Adipocyte (in vitro differentiated cells): ENCODE measurements at regions not wholly inside any gene's neighbourhood (a gene's known extent, or its start where the extent isn't known, plus 50 kb on each side); places are given as distances from the start of the nearest gene placed in this dataset.

Source experiments
- DNase-seq: peaks from one replicate; pipeline ENCODE4 v3.0.0-alpha.2; 2015; ENCODE audit warnings: low read depth
- H3K27me3 ChIP-seq: replicated peaks from 2 replicates; pipeline ENCODE4 v1.7.0; 2013; ENCODE audit warnings: mild to moderate bottlenecking, low read length, moderate library complexity; ENCODE audit not compliant: control insufficient read depth, insufficient read depth
- H3K36me3 ChIP-seq: 2 replicates; pipeline ENCODE4 v1.7.0; 2013; ENCODE audit warnings: low read length, mild to moderate bottlenecking, moderate library complexity; ENCODE audit not compliant: control insufficient read depth, insufficient read depth, severe bottlenecking
- H3K4me1 ChIP-seq: 2 replicates; pipeline ENCODE4 v1.7.0; 2013; ENCODE audit warnings: mild to moderate bottlenecking, low read length, moderate library complexity; ENCODE audit not compliant: control insufficient read depth, insufficient read depth
- H3K4me3 ChIP-seq: 2 replicates; pipeline ENCODE4 v1.7.0; 2013; ENCODE audit warnings: mild to moderate bottlenecking, low read length, moderate library complexity
- H3K9ac ChIP-seq: 2 replicates; pipeline ENCODE4 v1.7.0; 2013; ENCODE audit warnings: mild to moderate bottlenecking, low read length, moderate library complexity
- H3K9me3 ChIP-seq: 2 replicates; pipeline ENCODE4 v1.7.0; 2013; ENCODE audit warnings: mild to moderate bottlenecking, low read length, moderate library complexity; ENCODE audit not compliant: control insufficient read depth

DNA sequence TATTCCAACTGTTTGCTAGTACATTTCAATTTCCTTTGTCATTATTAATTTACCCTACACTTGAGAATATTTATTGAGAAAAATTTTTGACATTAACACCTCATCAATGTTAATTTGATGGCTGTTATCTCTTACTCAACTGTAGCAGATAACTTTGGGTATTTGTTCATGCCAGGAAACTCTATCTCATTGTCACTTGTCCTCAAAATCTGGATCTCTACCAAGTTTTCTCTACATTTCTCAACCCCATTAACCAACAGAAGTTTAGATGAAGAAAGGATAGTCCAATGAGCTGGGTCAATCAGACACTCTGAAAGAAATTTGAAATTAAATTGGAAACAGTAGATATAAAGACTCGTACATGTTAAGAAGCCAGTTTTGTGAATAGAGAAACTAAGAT is 395.3 kb downstream of the TUSC1 start:
- Histone ChIP-seq H3K9me3 (no peaks in the 10 kb centered on the region), H3K36me3 (no peaks in the 10 kb centered on the region)

DNA sequence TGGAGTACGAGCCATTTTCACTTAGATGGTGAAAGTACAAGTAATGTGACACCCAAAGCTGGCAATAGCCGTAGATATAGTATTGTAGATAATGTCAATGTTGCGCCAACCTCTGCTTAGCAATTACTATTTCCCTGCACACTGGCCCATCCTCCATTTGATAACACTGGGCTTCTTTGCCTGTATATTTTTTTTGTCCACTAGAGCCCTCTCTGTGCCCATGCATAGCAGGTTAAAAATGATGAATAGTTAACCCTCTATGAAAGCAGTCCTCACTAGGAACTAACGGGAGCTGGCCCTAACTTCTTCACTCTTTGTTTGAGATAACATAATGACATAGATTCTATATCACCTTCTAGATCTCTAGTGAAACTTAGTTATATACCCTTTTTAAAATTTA is 416.8 kb downstream of the TUSC1 start:
- no peak for DNase-seq

More for the DNA sequence above, 395.3 kb downstream of the TUSC1 start:
- no peak for DNase-seq
- H3K9ac ChIP-seq = no peak overlapping the region
- no peak overlapping the region for H3K4me3 ChIP-seq
- no peaks in the 10 kb centered on the region for H3K27me3 ChIP-seq
- no peaks in the 10 kb centered on the region for H3K4me1 ChIP-seq

DNA sequence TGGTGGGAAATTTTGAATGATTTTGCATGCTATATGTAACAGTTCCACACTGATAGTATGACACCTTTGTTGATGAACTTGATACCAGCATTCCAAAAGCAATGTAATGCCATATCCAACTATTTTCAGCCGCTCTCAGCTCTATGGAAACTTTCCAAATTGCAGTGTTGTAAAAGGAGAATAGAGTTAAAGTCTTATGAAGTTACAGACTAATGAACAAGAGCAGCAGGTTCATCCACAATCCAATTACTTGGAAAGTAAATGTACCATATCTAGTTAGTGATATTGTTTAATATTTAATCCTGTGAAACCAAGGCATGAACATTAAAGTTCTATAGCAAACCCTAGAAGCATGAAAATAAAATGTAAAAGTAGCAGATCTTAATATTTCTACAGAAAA is 418.2 kb downstream of the TUSC1 start:
- no peak for DNase-seq
- Histone ChIP-seq H3K9me3 (no peaks in the 10 kb centered on the region), H3K36me3 (no peaks in the 10 kb centered on the region), H3K27me3 (no peaks in the 10 kb centered on the region), H3K4me3 (no peak overlapping the region), H3K9ac (no peak overlapping the region), H3K4me1 (no peaks in the 10 kb centered on the region)

More for the DNA sequence above, 416.8 kb downstream of the TUSC1 start:
- Histone ChIP-seq H3K9me3 (no peaks in the 10 kb centered on the region), H3K9ac (no peak overlapping the region), H3K4me1 (no peaks in the 10 kb centered on the region), H3K36me3 (no peaks in the 10 kb centered on the region), H3K27me3 (no peaks in the 10 kb centered on the region), H3K4me3 (no peak overlapping the region)

GRCh38 chr9:25255216-25255615 is 423.0 kb downstream of the TUSC1 start:
- H3K27me3 ChIP-seq = no peaks in the 10 kb centered on the region
- no peak overlapping the region for H3K4me3 ChIP-seq
- no peaks in the 10 kb centered on the region for H3K36me3 ChIP-seq

DNA sequence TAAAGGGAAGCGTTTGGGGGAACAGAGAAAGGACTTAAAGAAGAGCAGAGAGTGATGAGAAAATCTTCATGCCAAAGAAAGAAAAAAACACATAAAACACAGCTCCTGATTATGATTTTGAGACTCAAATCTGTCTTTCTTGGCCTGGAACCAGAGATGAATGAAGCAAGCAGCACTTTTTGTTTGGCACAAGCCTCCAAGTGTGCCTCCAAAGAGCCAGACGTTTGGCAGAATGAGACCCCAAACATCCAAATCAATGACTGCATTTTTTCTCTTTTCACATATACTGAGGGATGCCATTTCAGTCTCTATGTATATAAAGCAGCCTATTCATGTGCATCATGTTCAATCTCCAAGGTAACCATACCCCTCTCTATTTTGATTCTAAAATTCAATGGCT is 424.2 kb downstream of the TUSC1 start:
- Histone ChIP-seq H3K9me3 (peaks cover 4% of the 10 kb centered on the region), H3K9ac (no peak overlapping the region), H3K27me3 (no peaks in the 10 kb centered on the region), H3K4me3 (no peak overlapping the region), H3K4me1 (no peaks in the 10 kb centered on the region), H3K36me3 (no peaks in the 10 kb centered on the region)
- DNase-seq = no peak

More at GRCh38 chr9:25255216-25255615, 423.0 kb downstream of the TUSC1 start:
- H3K9me3 ChIP-seq = no peaks in the 10 kb centered on the region
- no peaks in the 10 kb centered on the region for H3K4me1 ChIP-seq
- no peak overlapping the region for H3K9ac ChIP-seq
- no peak for DNase-seq

GRCh38 chr9:25241421-25241820 is 436.8 kb downstream of the TUSC1 start:
- Histone ChIP-seq H3K9me3 (no peaks in the 10 kb centered on the region), H3K36me3 (no peaks in the 10 kb centered on the region), H3K27me3 (no peaks in the 10 kb centered on the region), H3K9ac (no peak overlapping the region), H3K4me1 (no peaks in the 10 kb centered on the region), H3K4me3 (no peak overlapping the region)
- DNase-seq = no peak

- DNase-seq = no peak
- Histone ChIP-seq H3K36me3 (no peaks in the 10 kb centered on the region), H3K4me3 (no peak overlapping the region), H3K9me3 (no peaks in the 10 kb centered on the region), H3K27me3 (no peaks in the 10 kb centered on the region), H3K4me1 (no peaks in the 10 kb centered on the region), H3K9ac (no peak overlapping the region)
Measured at GRCh38 chr9:25226901-25227686, 451.1 kb downstream of the TUSC1 start.

DNA sequence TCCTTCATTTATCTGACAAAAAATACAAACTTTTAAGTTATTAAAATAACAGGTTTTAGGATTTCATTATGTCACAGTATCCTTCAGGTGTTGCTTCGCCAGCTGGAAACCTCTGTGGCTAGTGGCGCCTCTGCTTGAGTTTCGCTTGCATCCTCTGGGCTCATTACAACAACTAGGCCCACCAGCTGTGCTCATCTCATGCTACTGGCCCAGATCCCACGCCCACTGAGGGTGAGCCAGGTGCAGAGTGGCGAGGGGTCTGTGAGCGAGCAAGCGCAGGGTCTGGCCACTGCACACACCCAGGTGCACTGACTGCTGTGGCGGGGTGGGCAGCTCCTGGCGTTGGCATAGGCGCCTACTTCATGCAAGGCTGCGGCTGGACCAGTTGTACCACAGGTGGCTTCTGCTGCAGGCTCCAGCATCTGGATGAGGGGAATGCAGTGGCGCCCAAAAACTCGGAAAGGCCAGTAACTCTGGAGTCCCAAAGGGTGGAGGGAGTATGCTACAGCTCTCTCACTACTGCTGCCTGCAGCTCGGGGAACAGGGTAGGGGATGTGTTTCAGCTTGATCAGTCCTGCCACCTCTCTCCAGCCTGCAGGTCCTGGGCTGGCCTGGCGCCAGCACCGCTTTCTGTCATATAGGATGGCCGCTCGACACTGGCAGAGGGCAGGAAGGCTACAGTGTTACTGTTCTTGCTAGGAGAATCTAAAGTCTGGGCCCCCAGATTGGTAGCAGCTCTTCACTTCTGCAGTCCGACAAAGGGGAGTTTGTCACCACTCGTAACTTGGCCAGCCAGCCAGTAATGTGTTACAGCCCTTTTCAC is 452.1 kb downstream of the TUSC1 start:
- no peak overlapping the region for H3K9ac ChIP-seq
- H3K9me3 ChIP-seq = no peaks in the 10 kb centered on the region
- no peak for DNase-seq
- no peaks in the 10 kb centered on the region for H3K27me3 ChIP-seq
- H3K4me3 ChIP-seq = no peak overlapping the region
- no peaks in the 10 kb centered on the region for H3K4me1 ChIP-seq
- H3K36me3 ChIP-seq = no peaks in the 10 kb centered on the region

- Histone ChIP-seq H3K4me1 (no peaks in the 10 kb centered on the region), H3K9me3 (no peaks in the 10 kb centered on the region), H3K9ac (no peak overlapping the region), H3K27me3 (no peaks in the 10 kb centered on the region), H3K4me3 (no peak overlapping the region), H3K36me3 (no peaks in the 10 kb centered on the region)
- DNase-seq = no peak
Measured at GRCh38 chr9:25224996-25225395, 453.2 kb downstream of the TUSC1 start.

DNA sequence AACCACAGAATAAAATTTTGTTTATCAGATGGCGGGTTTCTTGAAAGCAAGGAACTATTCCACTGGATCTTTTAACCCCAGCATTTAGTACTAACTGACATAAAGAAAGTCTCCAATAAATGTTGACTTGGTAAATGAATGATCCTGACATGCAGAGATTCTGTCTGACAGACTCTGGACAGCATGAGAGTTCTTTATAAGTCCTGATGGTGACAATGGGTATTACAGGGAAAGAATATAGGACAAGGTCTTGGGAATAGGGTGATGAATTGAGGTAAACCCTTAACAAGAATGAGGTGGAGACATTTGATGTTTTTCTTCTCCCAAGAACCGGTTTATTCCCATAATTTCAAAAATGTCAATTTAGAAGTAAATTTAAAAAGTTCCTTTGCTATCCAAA is 453.9 kb downstream of the TUSC1 start:
- DNase-seq = no peak
- no peaks in the 10 kb centered on the region for H3K36me3 ChIP-seq
- H3K4me3 ChIP-seq = no peak overlapping the region
- H3K4me1 ChIP-seq = no peaks in the 10 kb centered on the region
- no peak overlapping the region for H3K9ac ChIP-seq
- H3K9me3 ChIP-seq = no peaks in the 10 kb centered on the region
- no peaks in the 10 kb centered on the region for H3K27me3 ChIP-seq

GRCh38 chr9:25212361-25212760 is 465.9 kb downstream of the TUSC1 start:
- Histone ChIP-seq H3K9ac (no peak overlapping the region), H3K9me3 (no peaks in the 10 kb centered on the region), H3K4me1 (no peaks in the 10 kb centered on the region), H3K4me3 (no peak overlapping the region), H3K27me3 (no peaks in the 10 kb centered on the region), H3K36me3 (no peaks in the 10 kb centered on the region)
- no peak for DNase-seq
